Caco-2 (cell line): ENCODE measurements at regions not wholly inside any gene's neighbourhood (a gene's known extent, or its start where the extent isn't known, plus 50 kb on each side); places are given as distances from the start of the nearest gene placed in this dataset.

Source experiments
- BruUV-seq: library from RNA; stranded (reverse); fragments of 400-500 nt; replicated peaks from 2 replicates; lab custom pipeline; 2021; lab: Mats Ljungman, UMichigan
- CTCF ChIA-PET: fragments of 300-600 bp; sonication (Branson Sonifier 250); formaldehyde crosslinking; loops from one replicate; lab custom pipeline; 2022; ENCODE audit warnings: antibody characterized with exemption; lab: Charles Lee
- POLR2A ChIA-PET: fragments of 300-600 bp; sonication (Branson Sonifier 250); formaldehyde crosslinking; loops from one replicate; lab custom pipeline; 2022; ENCODE audit warnings: antibody characterized with exemption; lab: Charles Lee
- DNase-seq, 2 experiments: peaks; one replicate each; pipeline versions ENCODE4 v3.0.0 to v3.0.0-alpha.2; 2020 to 2022
- H3K27me3 ChIP-seq: replicated peaks from 2 replicates; pipeline ENCODE4 v1.6.0; 2011; ENCODE audit warnings: low read length; ENCODE audit not compliant: control insufficient read depth, insufficient read depth
- H3K36me3 ChIP-seq: 2 replicates; pipeline ENCODE4 v1.5.1; 2011; ENCODE audit warnings: low read length; ENCODE audit not compliant: control insufficient read depth, insufficient read depth
- H3K4me1 ChIP-seq: fragments of 250-450 bp; sonication (Bioruptor Pico); 2 replicates; pipeline ENCODE4 v1.5.1; 2020; ENCODE audit warnings: mild to moderate bottlenecking
- H3K4me3 ChIP-seq: 2 replicates; pipeline ENCODE4 v1.5.1; 2011; ENCODE audit warnings: low read depth, mild to moderate bottlenecking, control low read depth, low read length
- H3K9me3 ChIP-seq: fragments of 250-450 bp; sonication (Bioruptor Pico); 2 replicates; pipeline ENCODE4 v1.5.1; 2020; ENCODE audit warnings: mild to moderate bottlenecking, moderate library complexity
- H3K27ac Mint-ChIP-seq: one replicate; pipeline ENCODE4 v1.8.0; 2022; ENCODE audit warnings: mixed read lengths; ENCODE audit not compliant: unreplicated experiment
- H3K27me3 Mint-ChIP-seq: one replicate; pipeline ENCODE4 v1.8.0; 2022; ENCODE audit warnings: mixed read lengths; ENCODE audit not compliant: insufficient read depth, unreplicated experiment
- H3K36me3 Mint-ChIP-seq: one replicate; pipeline ENCODE4 v1.8.0; 2022; ENCODE audit warnings: mild to moderate bottlenecking, mixed read lengths; ENCODE audit not compliant: insufficient read depth, unreplicated experiment
- H3K4me1 Mint-ChIP-seq: one replicate; pipeline ENCODE4 v1.8.0; 2022; ENCODE audit warnings: low read depth, mixed read lengths; ENCODE audit not compliant: unreplicated experiment
- H3K4me3 Mint-ChIP-seq: one replicate; pipeline ENCODE4 v1.8.0; 2022; ENCODE audit warnings: mild to moderate bottlenecking, moderate library complexity, mixed read lengths; ENCODE audit not compliant: unreplicated experiment
- H3K9me3 Mint-ChIP-seq: one replicate; pipeline ENCODE4 v1.8.0; 2022; ENCODE audit warnings: mixed read lengths; ENCODE audit not compliant: unreplicated experiment
- intact Hi-C: fragments of 100-400 bp; cut with micrococcal nuclease; formaldehyde crosslinking; loops from one replicate; pipeline ENCODE4 v1.10.0; 2022; ENCODE audit not compliant: unreplicated experiment
- TF ChIP-seq, protein P1 (sequence below), 2 experiments: fragments of 200-600 bp in 1 of 2; IDR thresholded peaks; 1 replicate in 1 of 2; 2 replicates in 1 of 2; pipeline versions ENCODE4 v1.5.1 to v1.8.0; 2011 to 2022; ENCODE audit warnings: antibody characterized with exemption in 1 of 2, control low read depth in 1 of 2, inconsistent platforms in 1 of 2, low read depth in 1 of 2, low read length in 1 of 2, mild to moderate bottlenecking in 1 of 2, moderate library complexity in 1 of 2; ENCODE audit not compliant: insufficient read depth in 1 of 2, severe bottlenecking in 1 of 2, unreplicated experiment in 1 of 2

DNA sequence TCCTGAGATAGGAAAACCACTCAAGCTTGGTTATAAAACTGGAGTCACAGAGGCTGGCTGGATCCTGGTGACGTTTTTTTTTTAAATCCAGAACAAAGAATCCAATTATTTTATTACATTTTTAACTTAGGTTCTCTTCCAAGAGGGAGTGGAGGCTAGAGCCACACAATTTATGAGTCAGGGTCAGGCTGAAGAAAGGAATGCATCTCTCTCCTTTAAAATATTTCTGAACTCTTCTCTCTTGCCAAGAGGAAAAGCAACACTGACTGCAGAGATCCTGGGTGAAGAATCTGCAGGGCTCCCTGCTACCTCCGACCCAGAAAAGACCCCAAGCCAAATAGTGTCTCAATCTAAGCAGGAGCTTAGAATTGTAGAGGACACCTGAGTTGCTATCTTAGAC lies 88.5 kb upstream of the SSTR4 start:
- CTCF ChIA-PET: no interaction called here
- no TSS peak for BruUV-seq
- Mint-ChIP-seq H3K4me1 (no peaks in the 10 kb centered on the region), H3K36me3 (no peaks in the 10 kb centered on the region), H3K27ac (no peak overlapping the region), H3K27me3 (no peaks in the 10 kb centered on the region), H3K9me3 (no peaks in the 10 kb centered on the region), H3K4me3 (no peak overlapping the region)
- no peaks in the 10 kb centered on the region for H3K4me1 ChIP-seq
- TF ChIP-seq, protein P1, sequence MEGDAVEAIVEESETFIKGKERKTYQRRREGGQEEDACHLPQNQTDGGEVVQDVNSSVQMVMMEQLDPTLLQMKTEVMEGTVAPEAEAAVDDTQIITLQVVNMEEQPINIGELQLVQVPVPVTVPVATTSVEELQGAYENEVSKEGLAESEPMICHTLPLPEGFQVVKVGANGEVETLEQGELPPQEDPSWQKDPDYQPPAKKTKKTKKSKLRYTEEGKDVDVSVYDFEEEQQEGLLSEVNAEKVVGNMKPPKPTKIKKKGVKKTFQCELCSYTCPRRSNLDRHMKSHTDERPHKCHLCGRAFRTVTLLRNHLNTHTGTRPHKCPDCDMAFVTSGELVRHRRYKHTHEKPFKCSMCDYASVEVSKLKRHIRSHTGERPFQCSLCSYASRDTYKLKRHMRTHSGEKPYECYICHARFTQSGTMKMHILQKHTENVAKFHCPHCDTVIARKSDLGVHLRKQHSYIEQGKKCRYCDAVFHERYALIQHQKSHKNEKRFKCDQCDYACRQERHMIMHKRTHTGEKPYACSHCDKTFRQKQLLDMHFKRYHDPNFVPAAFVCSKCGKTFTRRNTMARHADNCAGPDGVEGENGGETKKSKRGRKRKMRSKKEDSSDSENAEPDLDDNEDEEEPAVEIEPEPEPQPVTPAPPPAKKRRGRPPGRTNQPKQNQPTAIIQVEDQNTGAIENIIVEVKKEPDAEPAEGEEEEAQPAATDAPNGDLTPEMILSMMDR (IDR thresholded peaks at IDR 0.05; ENCODE audit: insufficient read depth in 1 of 2, low read depth in 1 of 2, low read length in 1 of 2, severe bottlenecking in 1 of 2, unreplicated experiment in 1 of 2): no peak
- POLR2A ChIA-PET: no interaction called here
- H3K27me3 ChIP-seq: no peaks in the 10 kb centered on the region
- intact Hi-C loops: no loop called here
- no peak for DNase-seq
- H3K36me3 ChIP-seq: no peaks in the 10 kb centered on the region
- no peaks in the 10 kb centered on the region for H3K9me3 ChIP-seq
- H3K4me3 ChIP-seq: no peak overlapping the region

DNA sequence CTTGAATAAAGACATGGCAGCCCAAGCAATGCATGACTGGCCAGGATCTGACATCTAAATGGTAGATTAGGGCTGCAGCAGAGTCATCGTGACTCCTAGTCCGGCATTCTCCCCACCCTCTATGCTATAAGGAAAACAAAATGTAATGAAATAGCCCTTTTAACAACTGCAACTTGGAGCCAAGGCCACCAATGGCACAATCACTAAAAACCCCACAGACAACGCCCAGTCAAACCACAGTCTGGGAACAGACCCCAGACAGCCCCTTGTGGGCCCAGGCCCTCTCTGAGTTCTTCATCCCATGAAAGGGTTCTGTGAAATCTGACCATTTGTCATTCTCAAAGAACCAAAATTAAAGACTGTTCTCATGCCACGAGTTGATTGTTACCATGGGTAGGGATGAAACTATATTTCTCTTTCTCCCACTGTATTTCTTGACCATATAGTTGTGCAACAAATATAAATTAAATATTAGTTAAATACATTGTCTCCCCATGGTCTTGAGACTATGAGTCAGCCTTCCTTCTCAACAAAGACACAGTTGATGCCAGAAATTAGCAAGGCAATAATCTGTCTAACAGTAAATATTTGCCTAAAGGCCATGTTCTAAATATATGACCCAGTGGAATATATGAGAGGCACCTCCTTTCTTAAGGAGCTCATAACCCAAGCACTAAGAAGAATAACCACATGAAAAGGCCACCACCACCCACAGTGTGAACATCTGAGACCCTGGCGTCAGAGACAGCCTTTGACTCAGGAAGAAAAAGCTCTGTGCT lies 85.6 kb upstream of the SSTR4 start:
- Histone ChIP-seq H3K4me3 (no peak overlapping the region), H3K36me3 (no peaks in the 10 kb centered on the region), H3K27me3 (no peaks in the 10 kb centered on the region), H3K9me3 (no peaks in the 10 kb centered on the region), H3K4me1 (no peaks in the 10 kb centered on the region)
- Mint-ChIP-seq H3K4me1 (no peaks in the 10 kb centered on the region), H3K27ac (no peak overlapping the region), H3K4me3 (no peak overlapping the region), H3K9me3 (peaks cover 9% of the 10 kb centered on the region), H3K27me3 (no peaks in the 10 kb centered on the region), H3K36me3 (no peaks in the 10 kb centered on the region)
- intact Hi-C loops: no loop called here
- ChIA-PET CTCF (no interaction called here), POLR2A (no interaction called here)
- DNase-seq: no peak
- TF ChIP-seq, protein P1 (IDR thresholded peaks at IDR 0.05; ENCODE audit: insufficient read depth in 1 of 2, low read depth in 1 of 2, low read length in 1 of 2, severe bottlenecking in 1 of 2, unreplicated experiment in 1 of 2): no peak
- no TSS peak for BruUV-seq

DNA sequence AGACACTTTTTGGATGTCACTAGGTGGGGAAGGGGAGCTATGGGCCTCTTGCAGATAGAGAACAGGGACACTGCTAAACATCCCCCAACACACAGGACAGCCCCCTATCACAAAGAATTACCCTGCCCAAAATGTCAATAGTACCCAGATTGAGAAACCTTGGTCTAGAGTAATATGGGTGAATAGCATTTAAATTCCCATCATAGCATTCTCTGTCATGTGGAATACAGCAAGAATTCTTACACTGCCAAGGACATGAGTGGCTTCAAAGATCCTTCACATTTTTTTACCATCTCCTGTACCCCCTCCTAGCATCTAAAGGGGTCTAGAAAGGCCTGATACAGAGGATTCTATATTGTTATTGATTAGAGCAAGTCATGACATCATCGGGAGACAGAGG lies 83.1 kb upstream of the SSTR4 start:
- Mint-ChIP-seq H3K27me3 (no peaks in the 10 kb centered on the region), H3K4me3 (no peak overlapping the region), H3K9me3 (peaks cover 9% of the 10 kb centered on the region), H3K4me1 (no peaks in the 10 kb centered on the region), H3K27ac (no peak overlapping the region), H3K36me3 (no peaks in the 10 kb centered on the region)
- no peak for DNase-seq
- ChIA-PET CTCF (no interaction called here), POLR2A (no interaction called here)
- H3K36me3 ChIP-seq: no peaks in the 10 kb centered on the region
- no peaks in the 10 kb centered on the region for H3K4me1 ChIP-seq
- intact Hi-C loops: no loop called here
- TF ChIP-seq, protein P1 (IDR thresholded peaks at IDR 0.05; ENCODE audit: insufficient read depth in 1 of 2, low read depth in 1 of 2, low read length in 1 of 2, severe bottlenecking in 1 of 2, unreplicated experiment in 1 of 2): no peak
- BruUV-seq: no TSS peak
- no peak overlapping the region for H3K4me3 ChIP-seq
- no peaks in the 10 kb centered on the region for H3K27me3 ChIP-seq
- no peaks in the 10 kb centered on the region for H3K9me3 ChIP-seq
